ENCODE measurements at regions not wholly inside any gene's neighbourhood (a gene's known extent, or its start where the extent isn't known, plus 50 kb on each side); places are given as distances from the start of the nearest gene placed in this dataset.

GRCh38 chr20:6953611-6954010 is 186.1 kb downstream of the BMP2 start:
- Histone ChIP-seq H3K4me1 (ENCODE audit: control insufficient read depth in 2 of 2, insufficient read depth in 1 of 2, low read depth in 1 of 2, low read length in 2 of 2) (no peaks in the 10 kb centered on the region), H2BK5ac (ENCODE audit: low read length) (no peak overlapping the region), H2AFZ (ENCODE audit: low read length) (no peak overlapping the region), H2BK120ac (ENCODE audit: low read depth, low read length) (no peak overlapping the region), H4K8ac (ENCODE audit: low read depth, low read length) (no peak overlapping the region), H3K27me3 (ENCODE audit: control insufficient read depth in 3 of 3, insufficient read depth in 3 of 3, low read depth in 1 of 3, low read length in 3 of 3) (no peaks in the 10 kb centered on the region), H3K14ac (ENCODE audit: low read length) (no peak overlapping the region), H3K79me1 (ENCODE audit: low read depth, low read length) (no peaks in the 10 kb centered on the region), H3K23ac (ENCODE audit: low read depth, low read length, poor library complexity) (no peak overlapping the region), H2BK12ac (ENCODE audit: low read length) (no peak overlapping the region), H3K36me3 (replicated peaks in 1 of 2; ENCODE audit: control insufficient read depth in 2 of 2, insufficient read depth in 2 of 2, low read length in 2 of 2) (no peaks in the 10 kb centered on the region), H3K4me3 (ENCODE audit: low read length in 2 of 2) (no peak overlapping the region), H3K9ac (ENCODE audit: low read depth, low read length, poor library complexity) (no peak overlapping the region), H4K91ac (ENCODE audit: low read depth, low read length, poor library complexity) (no peak overlapping the region), H3K4ac (ENCODE audit: low read length) (no peak overlapping the region), H2AK5ac (ENCODE audit: low read depth, low read length) (no peak overlapping the region), H2BK15ac (ENCODE audit: low read length) (no peak overlapping the region), H3K4me2 (ENCODE audit: insufficient read depth, low read length, poor library complexity, severe bottlenecking) (no peak overlapping the region), H3K9me3 (replicated peaks in 1 of 2; ENCODE audit: control insufficient read depth in 2 of 2, insufficient read depth in 1 of 2, low read depth in 1 of 2, low read length in 2 of 2) (no peaks in the 10 kb centered on the region), H3K18ac (ENCODE audit: low read length) (no peak overlapping the region), H3K27ac (replicated peaks; ENCODE audit: low read length) (no peak overlapping the region)
- WGBS, 2 donors (ENCODE audit: extremely low coverage in 2 of 2, insufficient read length in 2 of 2, insufficient replicate concordance in 1 of 2): no CpG with 5 or more reads among the region's 1 CpG
- DNase-seq (ENCODE audit: low spot score): no peak

- Histone ChIP-seq H4K91ac (ENCODE audit: low read depth, low read length, poor library complexity) (no peak overlapping the region), H3K27ac (replicated peaks; ENCODE audit: low read length) (no peak overlapping the region), H3K36me3 (replicated peaks in 1 of 2; ENCODE audit: control insufficient read depth in 2 of 2, insufficient read depth in 2 of 2, low read length in 2 of 2) (no peaks in the 10 kb centered on the region), H3K4me1 (ENCODE audit: control insufficient read depth in 2 of 2, insufficient read depth in 1 of 2, low read depth in 1 of 2, low read length in 2 of 2) (no peaks in the 10 kb centered on the region), H3K4ac (ENCODE audit: low read length) (no peak overlapping the region), H3K18ac (ENCODE audit: low read length) (no peak overlapping the region), H2BK15ac (ENCODE audit: low read length) (no peak overlapping the region), H2BK12ac (ENCODE audit: low read length) (no peak overlapping the region), H3K23ac (ENCODE audit: low read depth, low read length, poor library complexity) (no peak overlapping the region), H3K4me2 (ENCODE audit: insufficient read depth, low read length, poor library complexity, severe bottlenecking) (no peak overlapping the region), H3K9ac (ENCODE audit: low read depth, low read length, poor library complexity) (no peak overlapping the region), H2AK5ac (ENCODE audit: low read depth, low read length) (no peak overlapping the region), H3K79me1 (ENCODE audit: low read depth, low read length) (no peaks in the 10 kb centered on the region), H4K8ac (ENCODE audit: low read depth, low read length) (no peak overlapping the region), H2AFZ (ENCODE audit: low read length) (no peak overlapping the region), H3K27me3 (ENCODE audit: control insufficient read depth in 3 of 3, insufficient read depth in 3 of 3, low read depth in 1 of 3, low read length in 3 of 3) (no peaks in the 10 kb centered on the region), H3K9me3 (replicated peaks in 1 of 2; ENCODE audit: control insufficient read depth in 2 of 2, insufficient read depth in 1 of 2, low read depth in 1 of 2, low read length in 2 of 2) (no peaks in the 10 kb centered on the region), H2BK120ac (ENCODE audit: low read depth, low read length) (no peak overlapping the region), H3K4me3 (ENCODE audit: low read length in 2 of 2) (no peak overlapping the region), H3K14ac (ENCODE audit: low read length) (no peak overlapping the region), H2BK5ac (ENCODE audit: low read length) (no peak overlapping the region)
- no CpG with 5 or more reads among the region's 2 CpGs for WGBS, 2 donors (ENCODE audit: extremely low coverage in 2 of 2, insufficient read length in 2 of 2, insufficient replicate concordance in 1 of 2)
- no peak for DNase-seq (ENCODE audit: low spot score)
These were observed 186.7 kb downstream of the BMP2 start for GRCh38 chr20:6954219-6954618.

- Histone ChIP-seq H3K23ac (ENCODE audit: low read depth, low read length, poor library complexity) (no peak overlapping the region), H2AFZ (ENCODE audit: low read length) (no peak overlapping the region), H3K4me2 (ENCODE audit: insufficient read depth, low read length, poor library complexity, severe bottlenecking) (no peak overlapping the region), H3K14ac (ENCODE audit: low read length) (no peak overlapping the region), H3K9ac (ENCODE audit: low read depth, low read length, poor library complexity) (no peak overlapping the region), H2BK15ac (ENCODE audit: low read length) (no peak overlapping the region), H4K8ac (ENCODE audit: low read depth, low read length) (no peak overlapping the region), H3K4me1 (ENCODE audit: control insufficient read depth in 2 of 2, insufficient read depth in 1 of 2, low read depth in 1 of 2, low read length in 2 of 2) (no peaks in the 10 kb centered on the region), H3K4ac (ENCODE audit: low read length) (no peak overlapping the region), H3K9me3 (replicated peaks in 1 of 2; ENCODE audit: control insufficient read depth in 2 of 2, insufficient read depth in 1 of 2, low read depth in 1 of 2, low read length in 2 of 2) (no peaks in the 10 kb centered on the region), H4K91ac (ENCODE audit: low read depth, low read length, poor library complexity) (no peak overlapping the region), H3K4me3 (ENCODE audit: low read length in 2 of 2) (no peak overlapping the region), H3K79me1 (ENCODE audit: low read depth, low read length) (no peaks in the 10 kb centered on the region), H3K18ac (ENCODE audit: low read length) (no peak overlapping the region), H2BK12ac (ENCODE audit: low read length) (no peak overlapping the region), H2BK5ac (ENCODE audit: low read length) (no peak overlapping the region), H2AK5ac (ENCODE audit: low read depth, low read length) (no peak overlapping the region), H2BK120ac (ENCODE audit: low read depth, low read length) (no peak overlapping the region), H3K27ac (replicated peaks; ENCODE audit: low read length) (no peak overlapping the region), H3K27me3 (ENCODE audit: control insufficient read depth in 3 of 3, insufficient read depth in 3 of 3, low read depth in 1 of 3, low read length in 3 of 3) (no peaks in the 10 kb centered on the region), H3K36me3 (replicated peaks in 1 of 2; ENCODE audit: control insufficient read depth in 2 of 2, insufficient read depth in 2 of 2, low read length in 2 of 2) (no peaks in the 10 kb centered on the region)
- no peak for DNase-seq (ENCODE audit: low spot score)
- WGBS, 2 donors (ENCODE audit: extremely low coverage in 2 of 2, insufficient read length in 2 of 2, insufficient replicate concordance in 1 of 2): no CpG with 5 or more reads among the region's 2 CpGs
These were observed 188.6 kb downstream of the BMP2 start for GRCh38 chr20:6956056-6956455.

GRCh38 chr20:6956574-6956973 is 189.1 kb downstream of the BMP2 start:
- Histone ChIP-seq H3K23ac (ENCODE audit: low read depth, low read length, poor library complexity) (no peak overlapping the region), H4K8ac (ENCODE audit: low read depth, low read length) (no peak overlapping the region), H3K27me3 (ENCODE audit: control insufficient read depth in 3 of 3, insufficient read depth in 3 of 3, low read depth in 1 of 3, low read length in 3 of 3) (no peaks in the 10 kb centered on the region), H2BK15ac (ENCODE audit: low read length) (no peak overlapping the region), H3K9me3 (replicated peaks in 1 of 2; ENCODE audit: control insufficient read depth in 2 of 2, insufficient read depth in 1 of 2, low read depth in 1 of 2, low read length in 2 of 2) (no peaks in the 10 kb centered on the region), H4K91ac (ENCODE audit: low read depth, low read length, poor library complexity) (no peak overlapping the region), H3K4ac (ENCODE audit: low read length) (no peak overlapping the region), H3K4me1 (ENCODE audit: control insufficient read depth in 2 of 2, insufficient read depth in 1 of 2, low read depth in 1 of 2, low read length in 2 of 2) (no peaks in the 10 kb centered on the region), H3K4me2 (ENCODE audit: insufficient read depth, low read length, poor library complexity, severe bottlenecking) (no peak overlapping the region), H3K9ac (ENCODE audit: low read depth, low read length, poor library complexity) (no peak overlapping the region), H2BK12ac (ENCODE audit: low read length) (no peak overlapping the region), H3K36me3 (replicated peaks in 1 of 2; ENCODE audit: control insufficient read depth in 2 of 2, insufficient read depth in 2 of 2, low read length in 2 of 2) (no peaks in the 10 kb centered on the region), H3K4me3 (ENCODE audit: low read length in 2 of 2) (no peak overlapping the region), H2AK5ac (ENCODE audit: low read depth, low read length) (no peak overlapping the region), H2BK5ac (ENCODE audit: low read length) (no peak overlapping the region), H3K18ac (ENCODE audit: low read length) (no peak overlapping the region), H3K14ac (ENCODE audit: low read length) (no peak overlapping the region), H3K27ac (replicated peaks; ENCODE audit: low read length) (no peak overlapping the region), H3K79me1 (ENCODE audit: low read depth, low read length) (no peaks in the 10 kb centered on the region), H2AFZ (ENCODE audit: low read length) (no peak overlapping the region), H2BK120ac (ENCODE audit: low read depth, low read length) (no peak overlapping the region)
- DNase-seq (ENCODE audit: low spot score): no peak
- no CpG with 5 or more reads among the region's 5 CpGs for WGBS, 2 donors (ENCODE audit: extremely low coverage in 2 of 2, insufficient read length in 2 of 2, insufficient replicate concordance in 1 of 2)

Data from neuronal stem cell (in vitro differentiated cells).